Endothelial cell (in vitro differentiated cells): ENCODE measurements at regions not wholly inside any gene's neighbourhood (a gene's known extent, or its start where the extent isn't known, plus 50 kb on each side); places are given as distances from the start of the nearest gene placed in this dataset.
A peak's percentile ranks its signal among the peaks of the same experiment; 100 is the strongest.

Experiments used
- DNase-seq: peaks from one replicate; pipeline ENCODE4 v3.0.0; 2021; ENCODE audit warnings: low spot score
- H3K27ac Mint-ChIP-seq: one replicate; pipeline ENCODE4 v1.8.0; 2021; ENCODE audit warnings: mixed read lengths, inconsistent platforms; ENCODE audit not compliant: unreplicated experiment
- H3K27me3 Mint-ChIP-seq: one replicate; pipeline ENCODE4 v1.8.0; 2021; ENCODE audit warnings: mild to moderate bottlenecking, moderate library complexity, mixed read lengths, inconsistent platforms; ENCODE audit not compliant: unreplicated experiment
- H3K36me3 Mint-ChIP-seq: one replicate; pipeline ENCODE4 v1.8.0; 2021; ENCODE audit warnings: mild to moderate bottlenecking, low read depth, mixed read lengths, inconsistent platforms; ENCODE audit not compliant: unreplicated experiment
- H3K4me1 Mint-ChIP-seq: one replicate; pipeline ENCODE4 v1.8.0; 2021; ENCODE audit warnings: mild to moderate bottlenecking, mixed read lengths, inconsistent platforms; ENCODE audit not compliant: unreplicated experiment
- H3K4me3 Mint-ChIP-seq: one replicate; pipeline ENCODE4 v1.8.0; 2021; ENCODE audit warnings: mild to moderate bottlenecking, mixed read lengths, inconsistent platforms; ENCODE audit not compliant: unreplicated experiment
- H3K9me3 Mint-ChIP-seq: one replicate; pipeline ENCODE4 v1.8.0; 2021; ENCODE audit warnings: mixed read lengths, inconsistent platforms; ENCODE audit not compliant: unreplicated experiment
- TF ChIP-seq, protein P1 (sequence below): fragments of 200-600 bp; sonication (generic); IDR thresholded peaks from one replicate; pipeline ENCODE4 v1.5.0; 2021; ENCODE audit warnings: antibody characterized with exemption; ENCODE audit not compliant: unreplicated experiment

- H3K27ac Mint-ChIP-seq, result no peak overlapping the region
- DNase-seq, result no peak
- H3K4me3 Mint-ChIP-seq, result no peak overlapping the region
- H3K27me3 Mint-ChIP-seq, result no peaks in the 10 kb centered on the region
- H3K9me3 Mint-ChIP-seq, result no peaks in the 10 kb centered on the region
- TF ChIP-seq, protein P1, sequence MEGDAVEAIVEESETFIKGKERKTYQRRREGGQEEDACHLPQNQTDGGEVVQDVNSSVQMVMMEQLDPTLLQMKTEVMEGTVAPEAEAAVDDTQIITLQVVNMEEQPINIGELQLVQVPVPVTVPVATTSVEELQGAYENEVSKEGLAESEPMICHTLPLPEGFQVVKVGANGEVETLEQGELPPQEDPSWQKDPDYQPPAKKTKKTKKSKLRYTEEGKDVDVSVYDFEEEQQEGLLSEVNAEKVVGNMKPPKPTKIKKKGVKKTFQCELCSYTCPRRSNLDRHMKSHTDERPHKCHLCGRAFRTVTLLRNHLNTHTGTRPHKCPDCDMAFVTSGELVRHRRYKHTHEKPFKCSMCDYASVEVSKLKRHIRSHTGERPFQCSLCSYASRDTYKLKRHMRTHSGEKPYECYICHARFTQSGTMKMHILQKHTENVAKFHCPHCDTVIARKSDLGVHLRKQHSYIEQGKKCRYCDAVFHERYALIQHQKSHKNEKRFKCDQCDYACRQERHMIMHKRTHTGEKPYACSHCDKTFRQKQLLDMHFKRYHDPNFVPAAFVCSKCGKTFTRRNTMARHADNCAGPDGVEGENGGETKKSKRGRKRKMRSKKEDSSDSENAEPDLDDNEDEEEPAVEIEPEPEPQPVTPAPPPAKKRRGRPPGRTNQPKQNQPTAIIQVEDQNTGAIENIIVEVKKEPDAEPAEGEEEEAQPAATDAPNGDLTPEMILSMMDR, result no peak
- no peaks in the 10 kb centered on the region for H3K4me1 Mint-ChIP-seq
- no peaks in the 10 kb centered on the region for H3K36me3 Mint-ChIP-seq
These were observed 117.3 kb upstream of the CAND1 start for GRCh38 chr12:67151886-67152285.

DNA sequence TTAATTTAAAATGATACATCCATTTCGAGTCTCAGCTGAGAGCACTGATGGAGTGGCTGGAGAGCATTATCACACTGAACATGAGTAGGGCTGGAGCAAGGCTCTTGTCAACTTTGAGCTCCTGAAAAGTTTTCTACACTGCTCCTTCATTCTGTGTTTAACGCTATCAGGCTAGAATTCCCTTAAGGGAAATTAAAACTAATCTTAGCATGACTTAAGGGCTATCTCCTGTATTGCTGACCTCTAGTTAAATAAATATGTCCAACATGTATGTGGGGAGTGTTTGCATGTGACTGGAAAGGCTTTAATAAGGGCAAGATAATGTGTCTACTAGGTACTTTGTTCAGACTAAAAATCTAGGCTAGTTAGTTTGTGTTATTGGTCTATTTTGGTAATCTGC is 116.7 kb upstream of the CAND1 start:
- H3K4me3 Mint-ChIP-seq, result no peak overlapping the region
- no peaks in the 10 kb centered on the region for H3K9me3 Mint-ChIP-seq
- no peak overlapping the region for H3K27ac Mint-ChIP-seq
- H3K36me3 Mint-ChIP-seq, result no peaks in the 10 kb centered on the region
- TF ChIP-seq, protein P1, result no peak
- no peaks in the 10 kb centered on the region for H3K4me1 Mint-ChIP-seq
- no peaks in the 10 kb centered on the region for H3K27me3 Mint-ChIP-seq
- DNase-seq, result no peak

- H3K27ac Mint-ChIP-seq, result no peak overlapping the region
- H3K4me1 Mint-ChIP-seq, result no peaks in the 10 kb centered on the region
- H3K36me3 Mint-ChIP-seq, result no peaks in the 10 kb centered on the region
- H3K4me3 Mint-ChIP-seq, result no peak overlapping the region
- no peaks in the 10 kb centered on the region for H3K27me3 Mint-ChIP-seq
- no peaks in the 10 kb centered on the region for H3K9me3 Mint-ChIP-seq
- TF ChIP-seq, protein P1, result no peak
- no peak for DNase-seq
These were observed 114.3 kb upstream of the CAND1 start for GRCh38 chr12:67154901-67155300.

DNA sequence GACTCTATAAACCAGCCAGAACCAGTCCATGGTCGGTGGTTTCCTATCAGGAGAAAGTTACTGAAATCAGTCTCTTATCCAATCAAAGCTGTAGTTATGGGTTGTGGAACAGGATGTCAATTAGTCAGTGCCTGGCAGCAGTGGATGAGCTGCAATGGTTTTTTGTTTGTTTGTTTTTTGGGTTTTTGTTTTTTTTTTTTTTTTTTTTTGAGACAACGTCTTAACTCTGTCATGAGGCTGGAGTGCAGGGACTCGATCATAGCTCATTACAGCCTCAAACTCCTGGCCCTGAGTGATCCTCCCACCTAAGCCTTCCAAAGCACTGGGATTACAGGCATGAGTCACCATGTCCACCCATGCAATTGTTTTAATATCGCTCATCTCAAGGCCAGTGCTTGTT is 113.3 kb upstream of the CAND1 start:
- Mint-ChIP-seq H3K9me3 (no peaks in the 10 kb centered on the region), H3K4me3 (no peak overlapping the region), H3K36me3 (no peaks in the 10 kb centered on the region), H3K27ac (no peak overlapping the region), H3K4me1 (no peaks in the 10 kb centered on the region), H3K27me3 (no peaks in the 10 kb centered on the region)
- no peak for DNase-seq
- TF ChIP-seq, protein P1, result no peak

GRCh38 chr12:67161322-67161918 is 107.7 kb upstream of the CAND1 start:
- no peaks in the 10 kb centered on the region for H3K4me1 Mint-ChIP-seq
- DNase-seq, result peak; percentile 40
- no peaks in the 10 kb centered on the region for H3K36me3 Mint-ChIP-seq
- H3K4me3 Mint-ChIP-seq, result no peak overlapping the region
- H3K9me3 Mint-ChIP-seq, result no peaks in the 10 kb centered on the region
- no peaks in the 10 kb centered on the region for H3K27me3 Mint-ChIP-seq
- TF ChIP-seq, protein P1, result peak; percentile 61
- no peak overlapping the region for H3K27ac Mint-ChIP-seq
